HG02852 (cell line): ENCODE measurements at regions not wholly inside any gene's neighbourhood (a gene's known extent, or its start where the extent isn't known, plus 50 kb on each side); places are given as distances from the start of the nearest gene placed in this dataset.
"Not testable (repeated sequence)": the region's sequence is repeated elsewhere in the genome, so short reads cannot be mapped to it uniquely, and the experiment has no call there.

ENCODE experiments used
- ATAC-seq: cut with Tn5 transposase; IDR thresholded peaks from one replicate; pipeline ENCODE4 v1.9.1; 2021; ENCODE audit warnings: mild to moderate bottlenecking, moderate library complexity; ENCODE audit not compliant: unreplicated experiment

GRCh38 chr7:120123528-120123927, 149.4 kb upstream of the KCND2 start:
- no peak for ATAC-seq

- no peak for ATAC-seq
These were observed 141.7 kb upstream of the KCND2 start for GRCh38 chr7:120131096-120131839.

DNA sequence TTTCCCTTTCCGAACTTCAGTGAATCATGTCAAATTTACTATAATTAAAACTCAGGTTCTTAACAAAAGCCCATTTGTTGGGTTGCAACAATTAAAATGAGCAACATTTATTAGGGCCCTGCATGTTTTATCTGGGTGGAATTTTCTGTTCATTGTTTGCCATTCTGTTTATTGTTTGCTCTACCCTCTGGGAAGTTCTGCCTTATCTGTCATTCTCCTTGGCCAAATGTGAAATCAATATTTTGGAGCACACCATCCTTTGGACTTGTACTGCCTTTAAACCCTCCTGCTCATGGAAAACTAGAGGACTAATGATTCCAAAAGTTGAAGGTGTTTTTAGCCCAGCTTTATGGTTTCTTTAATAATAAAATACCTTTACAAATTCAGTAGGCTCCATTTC, 134.5 kb upstream of the KCND2 start:
- ATAC-seq = no peak

- no peak for ATAC-seq
These were observed 116.5 kb upstream of the KCND2 start for GRCh38 chr7:120156476-120156875.

DNA sequence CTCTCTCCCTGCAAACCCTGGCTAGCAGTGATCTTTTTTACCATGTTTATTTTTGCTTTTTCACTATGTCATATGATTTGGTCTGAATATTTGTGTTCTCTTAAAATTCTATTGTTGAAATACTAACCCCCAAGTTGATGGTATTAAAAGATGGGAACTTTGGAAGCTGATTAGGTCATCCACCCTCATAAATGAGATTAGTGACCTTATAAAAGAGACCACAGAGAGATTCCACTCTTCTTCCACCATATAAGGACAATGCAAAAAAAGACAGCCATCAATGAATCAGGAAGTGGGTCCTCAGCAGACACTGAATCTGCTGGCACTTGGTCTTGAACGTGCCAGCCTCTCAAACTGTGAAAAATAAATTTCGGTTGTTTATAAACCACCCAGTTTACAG, 112.8 kb upstream of the KCND2 start:
- no peak for ATAC-seq

DNA sequence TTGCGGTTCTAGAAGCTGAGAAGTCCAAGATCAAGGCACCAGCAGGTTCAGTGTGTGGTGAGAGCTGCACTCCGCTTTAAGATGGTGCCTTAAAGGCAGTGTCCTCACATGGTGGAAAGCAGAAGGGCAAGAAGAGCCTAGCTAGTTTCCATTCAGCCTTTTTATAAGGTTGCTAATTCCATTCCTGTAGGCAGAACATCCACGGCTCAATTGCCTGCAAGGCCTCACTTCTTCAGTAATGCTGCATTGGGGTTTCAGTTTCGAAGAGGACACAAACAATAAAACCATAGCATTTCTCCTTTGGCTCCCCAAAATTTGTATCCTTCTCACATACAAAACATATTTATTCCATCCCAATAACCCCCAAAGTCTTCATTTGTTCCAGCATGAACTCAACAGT, 109.5 kb upstream of the KCND2 start:
- no peak for ATAC-seq

DNA sequence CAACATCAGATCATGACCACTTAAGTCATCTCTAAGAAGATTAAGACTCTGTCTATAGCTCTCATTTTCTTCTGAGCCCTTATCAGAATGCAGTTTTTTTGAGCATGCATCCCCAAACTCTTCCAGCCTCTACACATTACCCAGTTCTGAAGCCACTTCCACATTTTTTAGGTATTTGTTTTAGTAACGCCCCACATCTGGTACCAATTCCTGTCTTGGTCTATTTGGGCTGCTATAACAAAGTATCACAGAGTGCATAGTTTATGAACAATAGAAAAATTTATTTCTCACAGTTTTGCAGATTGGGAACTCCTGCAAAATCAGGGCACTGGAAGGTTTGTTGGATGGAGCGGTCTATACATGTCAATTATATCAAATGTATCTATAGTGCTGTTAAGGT, 107.7 kb upstream of the KCND2 start:
- no peak for ATAC-seq

GRCh38 chr7:120168066-120168465, 104.9 kb upstream of the KCND2 start:
- ATAC-seq = no peak

- no peak for ATAC-seq
These were observed 102.8 kb upstream of the KCND2 start for GRCh38 chr7:120169996-120170783.

DNA sequence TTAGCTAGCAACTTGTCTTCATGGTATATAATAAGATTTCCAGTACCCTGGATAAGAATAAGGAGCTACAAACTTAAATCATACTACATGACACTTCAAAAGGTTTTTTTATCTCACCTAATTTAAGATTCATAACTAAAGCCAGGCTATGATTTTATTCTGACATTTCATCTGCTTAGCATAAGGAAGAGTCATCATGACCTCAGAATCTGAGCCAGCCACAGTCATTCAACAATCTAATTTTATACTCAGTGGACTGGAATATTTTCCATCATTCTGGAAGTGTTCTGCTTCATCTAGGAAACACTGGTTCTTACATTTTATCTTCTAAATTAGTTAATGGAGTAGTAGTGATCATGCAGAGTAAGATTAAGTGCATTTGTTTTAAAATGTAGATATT, 102.1 kb upstream of the KCND2 start:
- ATAC-seq = no peak

DNA sequence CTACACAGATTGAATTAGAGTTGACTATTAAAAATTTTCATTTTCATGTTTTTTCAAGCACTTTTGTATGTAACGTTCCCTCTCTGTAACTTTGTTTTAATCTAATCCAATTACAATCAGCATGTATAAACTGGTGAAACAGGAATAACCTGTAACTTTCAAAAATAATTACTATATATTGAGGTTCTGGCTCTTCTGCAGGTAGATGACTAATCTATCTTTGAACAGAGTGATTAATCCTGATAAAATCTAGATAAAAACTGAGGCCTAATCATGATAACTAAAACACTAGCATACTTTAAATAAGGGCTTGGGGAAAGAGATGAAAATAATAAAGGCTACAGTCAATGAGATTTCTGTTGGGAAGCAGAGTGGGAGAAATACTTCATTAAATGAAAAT, 101.6 kb upstream of the KCND2 start:
- no peak for ATAC-seq

DNA sequence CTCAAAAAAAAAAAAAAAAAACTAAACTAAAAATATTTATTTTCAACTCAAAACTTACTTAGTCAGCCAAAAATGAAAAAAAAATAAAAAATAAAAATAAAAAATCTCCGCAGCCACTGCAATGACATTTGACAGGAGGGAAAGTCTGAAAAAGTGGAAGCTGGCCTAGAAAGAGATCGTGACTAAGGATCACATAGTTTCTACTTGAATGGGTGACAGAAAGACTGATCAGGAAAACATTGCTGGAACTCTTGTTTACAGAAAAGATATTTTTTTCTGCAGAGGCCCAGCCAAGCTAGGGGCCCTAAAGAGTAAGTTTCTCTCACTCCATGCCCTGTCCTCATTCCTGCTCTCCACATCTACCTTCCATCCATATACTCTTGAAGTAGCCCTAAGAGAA, 92.8 kb upstream of the KCND2 start:
- no peak for ATAC-seq

DNA sequence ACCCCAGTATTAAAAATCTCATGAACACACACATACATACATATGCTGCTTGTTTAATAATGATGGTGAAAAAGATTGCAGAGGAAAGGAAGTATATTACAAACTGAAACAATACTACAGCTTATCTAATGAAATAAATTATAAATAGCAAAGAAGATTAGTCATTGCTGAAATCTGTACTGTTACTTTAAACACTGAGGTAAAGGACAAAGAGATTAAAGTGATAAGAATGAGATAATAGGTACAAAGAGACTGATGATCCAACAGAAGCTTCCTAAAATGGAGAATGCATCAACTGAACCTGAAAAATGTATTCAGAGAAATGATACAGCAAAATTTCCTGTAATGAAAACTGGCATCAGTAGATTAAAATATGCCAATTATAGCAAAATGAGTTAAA, 91.5 kb upstream of the KCND2 start:
- ATAC-seq = no peak

GRCh38 chr7:120184866-120185265, 88.1 kb upstream of the KCND2 start:
- no peak for ATAC-seq

DNA sequence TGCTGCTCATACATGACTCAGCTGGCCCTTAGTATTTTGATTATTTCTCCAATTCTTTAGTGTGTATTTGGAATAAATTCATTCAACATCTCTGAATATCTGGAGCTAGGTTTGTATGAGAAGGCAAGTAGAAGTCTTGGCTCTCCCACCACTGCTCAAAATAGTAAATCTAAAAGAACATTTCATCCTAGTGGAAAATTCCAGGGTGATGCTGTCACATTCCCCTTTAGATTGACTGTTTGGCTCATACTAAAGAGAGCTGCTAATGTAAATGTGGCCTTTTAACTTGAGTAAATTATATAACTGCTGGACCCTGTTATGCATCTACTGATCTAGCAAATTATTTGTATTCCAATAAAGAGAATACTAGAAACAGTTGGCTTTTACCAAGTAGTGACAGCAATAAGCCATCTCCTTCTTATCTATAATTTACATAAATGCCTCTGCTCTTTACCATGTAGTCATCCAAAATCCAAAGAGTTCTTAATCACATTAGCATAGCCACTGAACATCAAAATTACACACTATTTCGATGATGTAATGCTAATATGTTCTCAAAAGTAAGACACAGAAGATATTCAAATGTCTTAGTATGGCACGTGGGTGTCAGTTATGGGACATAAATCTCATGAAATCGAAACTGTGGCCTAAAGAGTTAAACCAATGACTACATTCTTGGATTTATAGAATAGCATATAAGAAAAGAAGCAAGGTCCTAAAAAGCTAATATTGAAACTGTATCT, 86.9 kb upstream of the KCND2 start:
- no peak for ATAC-seq

GRCh38 chr7:120186688-120187087, 86.3 kb upstream of the KCND2 start:
- no peak for ATAC-seq

DNA sequence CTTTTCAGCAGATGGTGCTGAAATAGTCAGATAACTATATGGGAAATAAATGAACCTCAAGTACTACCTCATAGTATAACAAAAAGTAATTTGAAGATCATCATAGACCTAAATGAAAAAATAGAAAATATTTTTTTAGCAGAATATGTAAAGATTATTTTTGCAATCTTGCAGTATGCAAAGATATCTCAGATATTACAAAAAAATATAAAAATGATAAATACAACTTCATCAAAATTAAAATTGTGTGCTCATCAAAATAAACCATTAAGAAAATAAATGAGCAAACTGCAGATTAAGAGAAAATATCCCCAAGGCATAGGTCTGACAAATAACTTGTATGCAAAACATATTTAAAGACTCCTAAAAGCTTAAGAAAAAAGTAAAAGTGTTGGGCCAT, 83.4 kb upstream of the KCND2 start:
- no peak for ATAC-seq

GRCh38 chr7:120190109-120190508, 82.9 kb upstream of the KCND2 start:
- no peak for ATAC-seq

DNA sequence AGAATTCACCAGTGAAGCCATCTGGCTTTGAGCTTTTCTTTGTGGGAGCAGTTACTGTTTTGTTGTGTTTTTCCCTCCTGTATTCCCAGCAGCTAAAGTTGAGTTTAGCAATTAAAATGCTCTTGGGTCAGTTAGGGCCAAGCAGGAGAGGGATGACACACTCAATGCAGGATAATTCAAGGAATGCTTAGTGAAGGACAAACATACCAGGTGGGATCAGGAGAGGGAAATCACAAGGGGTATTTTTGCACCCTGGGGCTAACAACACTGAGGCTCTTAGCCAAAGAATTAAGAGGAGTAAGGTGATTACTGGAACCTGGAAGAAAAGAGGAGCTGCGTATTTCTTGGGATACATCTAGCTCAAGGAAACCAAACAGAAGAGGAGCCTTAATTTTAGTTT, 82.4 kb upstream of the KCND2 start:
- ATAC-seq = no peak

DNA sequence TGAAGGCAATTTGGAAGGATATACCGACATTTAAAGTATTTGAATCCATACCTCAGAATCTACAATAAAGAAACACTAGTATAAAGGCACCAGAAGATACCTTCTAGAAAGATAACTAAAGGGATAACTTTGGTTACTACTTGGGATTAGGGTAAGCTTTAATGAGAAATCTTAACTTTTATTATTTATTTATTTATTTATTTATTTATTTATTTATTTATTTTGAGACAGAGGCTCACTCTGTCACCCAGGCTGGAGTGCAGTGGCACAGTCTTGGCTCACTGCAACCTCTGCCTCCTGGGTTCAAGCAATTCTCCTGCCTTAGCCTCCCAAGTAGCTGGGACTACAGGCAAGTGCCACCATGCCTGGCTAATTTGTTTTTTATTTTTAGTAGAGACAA, 81.6 kb upstream of the KCND2 start:
- ATAC-seq = not testable (repeated sequence)

GRCh38 chr7:120201290-120201689, 71.7 kb upstream of the KCND2 start:
- ATAC-seq = no peak

GRCh38 chr7:120205101-120205500, 67.9 kb upstream of the KCND2 start:
- ATAC-seq = no peak
